GM19025 (cell line): ENCODE measurements at regions not wholly inside any gene's neighbourhood (a gene's known extent, or its start where the extent isn't known, plus 50 kb on each side); places are given as distances from the start of the nearest gene placed in this dataset.

Source experiments
- ATAC-seq: cut with Tn5 transposase; IDR thresholded peaks from one replicate; pipeline ENCODE4 v1.9.1; 2021; ENCODE audit warnings: mild to moderate bottlenecking, low read depth, moderate library complexity; ENCODE audit not compliant: unreplicated experiment

DNA sequence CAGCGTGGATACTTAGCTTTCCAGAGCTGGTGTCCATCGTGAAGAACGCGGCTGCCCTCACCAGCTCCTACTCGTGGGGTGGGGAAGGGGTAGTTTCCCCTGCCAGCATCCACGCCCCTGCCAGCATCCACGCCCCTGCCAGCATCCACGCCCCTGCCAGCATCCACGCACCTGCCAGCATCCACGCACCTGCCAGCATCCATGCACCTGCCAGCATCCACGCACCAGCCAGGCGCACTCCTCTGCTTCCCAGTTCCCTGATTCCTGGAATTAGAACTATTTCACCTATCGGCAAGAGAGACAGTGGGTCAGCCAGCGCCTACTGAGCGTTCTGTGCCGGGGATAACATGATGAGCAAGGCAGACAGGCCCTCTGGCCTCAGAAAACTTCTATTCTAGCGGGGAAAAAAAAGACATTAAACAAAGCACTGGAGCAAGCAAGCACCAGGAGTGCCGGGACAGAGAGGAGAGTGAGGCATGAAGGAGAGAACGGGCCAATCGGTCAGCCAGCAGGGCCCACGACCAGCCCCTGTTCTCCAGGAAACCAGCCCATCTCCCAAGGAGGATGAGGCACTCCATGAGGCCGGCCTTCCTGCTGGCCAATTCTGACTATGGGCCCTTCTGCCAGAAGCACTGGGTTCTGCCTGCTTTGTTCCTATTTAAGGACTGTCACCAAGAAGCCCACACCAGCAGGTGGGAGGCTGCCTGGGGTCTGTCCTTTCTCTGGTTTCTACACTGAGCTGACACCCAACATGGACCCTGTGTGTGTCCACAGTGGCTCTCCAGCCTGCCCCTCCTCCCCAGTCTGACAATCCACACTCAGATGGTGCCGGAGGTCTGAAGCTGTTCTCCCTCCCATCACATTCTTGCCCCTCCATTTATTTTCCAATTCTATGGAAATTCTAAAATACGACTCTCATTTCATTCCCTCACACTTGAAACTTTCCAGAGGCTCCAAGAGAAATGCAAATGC is 78.4 kb upstream of the SALL3 start:
- ATAC-seq = no peak

- no peak for ATAC-seq
Observed at GRCh38 chr18:78901923-78902794, 77.5 kb upstream of the SALL3 start.

DNA sequence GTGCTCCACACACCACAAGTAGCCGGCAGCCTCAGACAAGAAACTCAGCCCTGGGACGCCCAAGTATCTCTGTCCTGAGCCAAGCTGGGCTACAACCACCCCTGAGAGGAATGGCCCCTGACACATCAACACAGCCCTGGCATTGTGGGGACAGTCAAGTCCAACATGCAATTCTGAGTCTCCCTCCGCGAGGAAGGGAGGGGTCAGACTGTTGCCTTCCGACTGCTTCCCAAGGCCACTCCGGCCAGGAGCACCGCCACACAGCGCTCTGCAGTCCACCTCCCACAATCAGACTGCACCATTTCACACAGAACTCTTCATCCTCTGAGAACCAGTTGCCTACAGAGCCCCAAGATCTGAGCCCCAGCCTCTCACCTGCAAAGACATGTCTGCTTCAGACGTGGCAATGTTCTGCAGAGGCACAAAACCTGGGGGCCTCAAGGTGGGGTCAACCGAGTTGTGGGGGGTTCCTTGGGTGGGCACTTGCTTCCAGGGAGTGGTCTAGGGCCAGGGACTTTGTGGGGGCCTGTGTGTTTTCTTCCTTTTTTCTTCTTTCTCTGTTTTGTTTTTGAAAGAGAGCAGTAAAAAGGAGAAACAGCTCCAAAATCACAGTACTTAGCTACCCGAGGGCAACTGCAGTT is 76.7 kb upstream of the SALL3 start:
- no peak for ATAC-seq

DNA sequence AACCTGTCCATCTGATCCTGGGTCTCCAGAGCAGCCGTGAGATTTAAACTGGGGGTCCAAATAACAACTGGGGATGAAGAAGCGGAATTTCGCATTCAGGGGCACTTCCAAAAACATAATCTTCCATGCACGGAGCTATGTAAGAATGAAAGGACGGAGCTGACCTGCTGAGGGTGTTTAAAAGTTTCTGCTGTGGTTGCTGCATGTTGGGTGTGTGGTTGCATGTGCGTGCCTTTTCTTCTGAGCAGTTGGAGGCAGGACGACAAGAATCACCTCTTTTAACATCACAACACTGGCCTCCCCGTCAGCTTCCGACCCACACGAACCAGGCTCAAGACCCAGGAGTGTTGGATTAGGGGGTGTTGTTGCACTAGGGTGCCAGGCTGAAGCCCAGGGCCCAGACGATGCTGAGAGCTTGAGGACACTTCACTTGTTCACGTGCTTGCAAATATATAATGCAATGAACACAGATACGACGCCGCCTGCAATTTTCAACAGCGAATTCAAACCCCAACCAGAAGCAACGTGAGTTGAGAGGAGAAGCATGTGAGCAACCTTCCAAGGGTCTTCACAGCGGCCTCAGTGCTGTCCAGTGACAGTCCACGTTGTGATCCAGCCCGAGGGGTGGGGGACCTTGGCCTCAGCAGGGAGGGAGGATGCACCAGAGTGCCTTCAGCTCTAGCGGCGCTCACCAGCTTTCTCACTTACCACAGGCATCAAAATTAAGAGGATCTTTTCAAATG is 76.0 kb upstream of the SALL3 start:
- no peak for ATAC-seq

DNA sequence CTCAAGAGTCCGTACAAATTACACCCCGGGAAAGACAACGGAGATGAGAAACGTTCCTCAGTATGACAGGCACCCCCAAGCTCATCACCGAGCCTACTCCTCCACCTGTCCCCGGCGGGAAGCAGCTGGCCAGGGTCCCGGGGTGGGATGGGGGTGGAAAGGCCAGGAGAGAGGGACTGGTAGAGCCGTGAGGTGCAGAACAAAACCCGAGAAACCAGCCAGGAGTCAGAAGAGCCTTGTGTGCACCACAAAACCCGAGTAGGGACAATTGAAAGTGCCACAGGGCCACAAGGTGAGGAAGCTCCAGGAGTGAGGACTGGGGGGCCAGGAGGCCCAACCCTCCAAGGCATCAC is 75.5 kb upstream of the SALL3 start:
- no peak for ATAC-seq

- ATAC-seq = no peak
Observed at GRCh38 chr18:78905334-78905733, 74.3 kb upstream of the SALL3 start.

DNA sequence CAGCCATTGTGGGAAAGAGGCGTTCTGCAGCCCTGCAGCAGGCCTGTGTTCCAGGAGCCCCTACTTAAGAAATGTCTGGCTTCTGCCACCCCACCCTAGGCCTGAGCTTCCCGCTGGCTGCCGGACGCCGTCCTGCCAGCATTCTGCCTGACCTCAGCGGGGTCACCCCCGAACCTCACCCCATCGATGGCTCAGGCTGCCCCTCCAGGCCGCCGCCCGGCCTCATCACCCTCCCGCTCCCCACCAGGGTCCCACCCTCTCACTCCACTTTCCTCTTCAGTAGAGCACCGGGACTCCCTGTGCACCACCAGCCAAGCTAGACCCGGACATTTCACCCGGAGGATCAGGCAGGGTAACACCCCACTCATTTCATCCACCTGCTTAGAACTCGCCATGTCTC is 73.6 kb upstream of the SALL3 start:
- no peak for ATAC-seq

GRCh38 chr18:78908462-78909260 is 71.0 kb upstream of the SALL3 start:
- no peak for ATAC-seq

DNA sequence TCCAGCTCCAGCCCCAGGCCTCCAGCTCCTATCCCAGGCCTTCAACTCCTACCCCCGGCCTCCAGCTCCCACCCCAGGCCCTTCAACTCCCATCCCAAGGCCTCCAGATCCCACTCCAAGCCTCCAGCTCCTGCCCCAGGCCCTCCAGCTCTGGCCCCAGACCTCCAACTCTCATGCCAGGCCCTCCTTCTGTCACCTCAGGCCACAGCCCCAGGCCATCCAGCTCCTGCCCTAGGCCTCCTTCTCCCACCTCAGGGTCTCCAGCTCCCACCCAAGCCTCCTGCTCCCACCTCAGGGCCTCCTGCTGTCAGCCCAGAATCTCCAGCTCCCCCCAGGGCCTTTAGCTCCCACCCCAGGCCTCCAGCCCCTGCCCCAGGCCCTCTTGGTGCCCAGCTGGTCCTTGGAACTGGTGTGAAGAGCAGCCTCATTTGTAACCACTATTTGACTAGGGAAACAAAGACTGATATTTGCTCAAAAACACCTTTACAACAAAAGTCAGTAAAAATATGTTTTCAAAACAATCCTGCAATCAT is 67.8 kb upstream of the SALL3 start:
- no peak for ATAC-seq

DNA sequence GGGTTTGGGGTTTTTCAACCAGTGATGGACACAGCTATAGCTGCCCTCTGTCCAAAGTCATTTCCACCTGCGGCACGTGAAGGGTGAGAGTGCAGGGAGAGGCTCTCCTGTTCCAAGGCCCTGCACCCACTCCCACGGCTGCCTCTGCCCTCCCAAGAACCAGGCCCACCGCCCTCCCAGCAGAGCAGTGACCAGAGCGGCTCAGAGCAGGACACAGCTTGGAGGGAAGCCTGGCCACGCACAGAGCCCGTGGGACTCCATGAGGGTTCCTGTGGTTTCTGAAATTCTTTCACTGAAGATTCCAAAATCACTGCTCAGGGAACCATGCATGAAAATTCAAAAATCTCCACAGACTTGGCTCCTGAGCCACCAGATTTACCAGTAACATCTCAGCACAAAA is 67.3 kb upstream of the SALL3 start:
- ATAC-seq = no peak

GRCh38 chr18:78912844-78913243 is 66.8 kb upstream of the SALL3 start:
- ATAC-seq = no peak

- no peak for ATAC-seq
Observed at GRCh38 chr18:78913395-78913794, 66.2 kb upstream of the SALL3 start.

- no peak for ATAC-seq
Observed at GRCh38 chr18:78913830-78914231, 65.8 kb upstream of the SALL3 start.

- ATAC-seq = no peak
Observed at GRCh38 chr18:78914249-78914935, 65.2 kb upstream of the SALL3 start.

GRCh38 chr18:78915446-78916008 is 64.1 kb upstream of the SALL3 start:
- ATAC-seq = no peak

DNA sequence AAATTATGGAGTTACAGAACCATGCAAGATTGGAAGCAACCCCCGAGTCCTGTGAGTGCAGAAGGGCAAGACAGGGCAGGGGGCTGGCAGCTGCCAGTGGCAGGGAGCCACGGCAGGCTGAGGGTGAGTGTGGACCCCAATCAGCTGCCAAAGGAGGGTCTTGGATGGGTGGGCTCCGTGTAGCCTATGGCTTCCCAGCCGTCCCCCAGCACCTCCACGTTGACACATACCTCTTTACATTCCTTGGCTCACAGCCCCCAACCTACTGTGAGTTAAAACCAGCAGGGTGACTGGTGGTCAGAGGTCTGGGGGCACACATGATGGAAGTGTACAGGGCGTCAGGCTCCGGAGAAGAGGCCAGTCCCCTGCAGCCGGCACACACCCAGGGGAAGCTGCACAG is 60.9 kb upstream of the SALL3 start:
- ATAC-seq = no peak

- ATAC-seq = no peak
Observed at GRCh38 chr18:78919956-78920355, 59.7 kb upstream of the SALL3 start.

- ATAC-seq = no peak
Observed at GRCh38 chr18:78920456-78921138, 59.0 kb upstream of the SALL3 start.
